Lung microvascular endothelial cell (primary cell): ENCODE measurements at regions not wholly inside any gene's neighbourhood (a gene's known extent, or its start where the extent isn't known, plus 50 kb on each side); places are given as distances from the start of the nearest gene placed in this dataset.
A peak's percentile ranks its signal among the peaks of the same experiment; 100 is the strongest.

ENCODE experiments used
- DNase-seq, 2 donors: peaks; one replicate each; pipeline versions ENCODE4 v3.0.0 to v3.0.0-alpha.2; 2010; ENCODE audit warnings: low read depth in 2 of 2

DNA sequence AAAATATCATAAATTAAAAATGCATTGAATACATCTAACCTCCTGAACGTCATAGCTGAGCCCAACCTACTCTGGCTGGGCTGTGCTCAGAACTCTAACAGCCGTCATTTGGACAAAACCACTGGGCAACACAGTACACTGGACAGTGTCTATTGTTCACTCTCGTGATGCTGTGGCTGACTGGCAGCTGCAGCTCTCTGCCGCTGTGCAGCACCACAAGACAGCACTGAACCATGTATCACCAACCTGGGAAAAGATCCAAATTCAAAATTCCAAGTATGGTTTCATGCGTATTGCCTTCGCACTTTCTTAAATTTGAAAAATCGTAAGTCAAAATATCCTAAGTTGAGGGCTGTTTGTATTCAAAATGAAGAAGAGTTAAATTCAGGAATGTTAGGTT lies 145.1 kb upstream of the CNTN4 start:
- no peak for DNase-seq

GRCh38 chr3:1954632-1955031 lies 144.0 kb upstream of the CNTN4 start:
- no peak for DNase-seq

DNA sequence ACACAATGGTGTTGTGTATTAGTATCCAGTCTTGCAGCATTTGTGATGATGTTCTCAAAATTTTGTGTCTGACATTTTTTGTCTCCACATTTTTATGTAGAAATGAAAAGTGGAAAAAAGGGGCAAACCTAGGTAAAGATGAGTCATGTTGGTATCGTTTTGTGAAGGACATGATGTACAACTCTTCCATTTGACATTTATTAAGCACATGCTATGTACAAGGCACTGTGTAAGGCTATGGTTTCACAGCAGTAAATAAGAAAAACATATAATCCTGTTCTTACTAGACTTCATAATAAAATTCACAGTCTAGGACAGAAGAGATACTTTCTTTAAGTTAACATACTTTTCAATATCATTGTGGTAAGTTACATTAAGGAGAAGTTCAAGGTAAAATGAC lies 143.5 kb upstream of the CNTN4 start:
- DNase-seq, result no peak

DNA sequence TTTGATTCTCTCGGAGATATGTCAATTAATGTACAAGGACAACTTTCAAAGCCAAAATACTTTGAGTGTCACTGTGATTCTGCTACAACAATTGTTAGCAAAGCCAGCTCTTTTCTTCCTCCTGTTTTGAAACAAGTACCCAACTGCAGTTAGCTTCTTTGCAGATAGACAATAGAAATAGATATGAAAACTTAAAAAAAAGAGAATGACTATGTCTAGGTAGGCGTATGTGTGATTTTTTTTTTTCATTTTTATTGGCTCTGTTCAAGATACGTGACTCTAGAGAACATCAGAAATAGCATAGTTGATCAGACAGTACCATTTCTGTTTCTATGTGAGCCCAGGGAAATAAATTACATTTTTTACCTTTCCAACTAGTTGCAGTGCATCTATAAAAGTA lies 142.9 kb upstream of the CNTN4 start:
- no peak for DNase-seq

DNA sequence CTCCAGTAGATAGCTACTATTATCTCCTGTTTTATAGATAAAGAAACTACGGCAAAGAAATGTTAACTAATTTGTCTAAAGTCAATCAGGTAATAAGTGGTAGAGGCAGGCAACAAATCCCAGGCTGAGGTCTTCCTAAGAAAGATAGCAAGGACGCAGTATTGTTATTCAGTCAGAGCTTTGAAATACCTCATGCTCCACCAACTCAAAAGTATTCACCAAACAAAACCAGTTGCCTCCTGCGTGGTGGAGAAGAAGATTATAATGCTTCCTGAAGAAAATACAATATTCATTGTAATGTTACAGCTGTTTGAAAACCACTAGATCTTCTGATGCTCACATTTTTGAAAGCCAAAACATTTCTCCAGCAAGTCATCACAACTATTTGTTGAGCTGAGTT lies 138.2 kb upstream of the CNTN4 start:
- DNase-seq, result no peak

GRCh38 chr3:1962396-1963088 lies 136.1 kb upstream of the CNTN4 start:
- DNase-seq, result no peak

DNA sequence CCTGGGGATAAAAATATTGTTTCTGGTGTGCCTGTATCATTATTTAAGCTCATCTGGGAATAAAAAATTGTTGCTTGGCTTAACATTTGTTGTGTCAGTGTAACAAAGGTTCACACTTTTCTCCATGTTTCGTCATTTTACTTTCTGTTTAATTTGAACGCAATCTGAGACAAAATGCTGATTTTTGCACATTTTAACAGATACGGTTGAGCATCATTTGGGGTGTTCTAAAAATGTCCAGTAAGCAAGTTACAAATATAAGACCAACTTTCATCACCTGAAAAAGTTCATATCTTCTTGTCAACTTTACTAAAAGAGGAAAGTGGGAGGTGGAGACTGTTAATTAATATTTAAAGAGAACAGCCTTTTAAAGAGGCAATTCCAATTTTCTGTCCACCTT lies 134.8 kb upstream of the CNTN4 start:
- DNase-seq, result no peak

DNA sequence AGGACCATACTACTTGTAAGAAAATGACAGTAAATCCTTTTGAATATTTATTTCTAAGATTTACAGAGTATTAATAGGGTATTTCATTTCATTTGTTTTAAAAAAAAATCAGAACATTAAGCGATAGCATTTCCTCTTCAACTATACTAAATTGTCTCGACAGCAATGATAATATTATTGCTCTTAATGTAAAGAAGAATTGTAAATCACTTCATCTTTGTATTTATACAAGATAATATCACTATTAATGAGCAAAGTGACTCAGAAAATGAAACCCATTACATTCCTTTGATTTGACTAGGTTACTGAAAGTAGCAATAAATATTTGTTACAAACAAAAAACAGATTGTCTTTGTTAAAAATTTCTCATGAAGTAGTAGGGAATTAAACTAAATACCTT lies 131.1 kb upstream of the CNTN4 start:
- DNase-seq, result no peak

DNA sequence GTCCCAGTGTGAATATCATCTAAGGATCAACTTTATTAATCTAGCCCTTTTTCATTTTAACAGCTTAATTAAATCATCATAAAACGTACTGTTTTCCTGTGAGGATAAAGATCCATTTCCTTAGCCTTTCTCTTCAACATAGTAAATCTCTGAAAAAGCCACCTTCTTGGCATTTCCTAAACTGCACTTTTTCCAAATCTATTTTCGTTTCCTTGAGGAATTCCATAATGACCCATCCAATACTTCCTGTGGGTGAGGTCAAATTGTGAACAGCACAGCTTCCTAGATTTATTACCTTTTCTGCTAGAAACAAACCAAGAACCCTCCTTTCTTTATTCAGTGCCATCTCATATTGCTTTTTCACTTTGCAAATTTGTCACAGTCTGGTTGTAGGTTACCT lies 129.4 kb upstream of the CNTN4 start:
- no peak for DNase-seq

GRCh38 chr3:1971780-1972179 lies 126.9 kb upstream of the CNTN4 start:
- peak in 1 of 2 donors; percentile 79 for DNase-seq

GRCh38 chr3:1979961-1980615 lies 118.6 kb upstream of the CNTN4 start:
- no peak for DNase-seq

GRCh38 chr3:1987980-1988379 lies 110.7 kb upstream of the CNTN4 start:
- peak in 1 of 2 donors; percentile 57 for DNase-seq

GRCh38 chr3:1998739-1999138 lies 99.9 kb upstream of the CNTN4 start:
- no peak for DNase-seq

DNA sequence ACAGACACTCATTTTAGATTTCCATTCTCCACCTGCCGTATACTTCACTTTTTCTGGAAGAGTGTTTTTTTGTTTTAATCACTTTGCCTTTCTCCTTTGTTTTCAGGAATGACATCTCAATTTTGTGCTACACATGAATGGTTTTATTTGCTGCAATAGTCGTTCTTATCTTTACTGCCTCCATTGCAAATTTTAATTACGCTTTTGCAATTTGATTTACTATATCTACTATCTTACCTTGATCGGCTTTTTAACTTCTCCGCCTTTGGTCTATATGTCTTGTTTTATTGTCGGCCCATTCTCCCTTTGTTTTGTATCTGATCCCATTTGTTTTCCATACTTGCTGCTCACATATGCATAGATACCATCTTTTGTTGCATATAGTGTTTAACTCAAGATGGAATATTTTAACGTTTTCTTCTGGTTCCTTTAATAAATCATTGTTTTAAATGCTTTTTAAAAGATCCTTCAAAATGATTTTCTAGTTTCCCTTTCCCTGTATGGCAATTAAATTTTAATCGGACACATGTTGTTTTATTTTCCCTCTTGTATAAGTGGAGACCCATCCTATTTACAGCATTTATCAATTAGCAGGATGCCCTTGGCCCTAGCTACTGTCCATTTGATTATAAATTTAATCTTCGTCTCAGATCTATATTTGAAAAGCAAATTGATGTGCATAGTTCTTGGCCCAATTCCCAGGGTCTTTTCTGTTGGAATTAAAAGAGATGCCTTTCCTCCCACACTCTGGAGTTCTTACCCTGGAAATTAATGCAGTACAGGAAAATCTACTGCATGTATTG lies 97.2 kb upstream of the CNTN4 start:
- DNase-seq, result no peak

- DNase-seq, result no peak
Measured at GRCh38 chr3:2023959-2024358, 74.7 kb upstream of the CNTN4 start.

DNA sequence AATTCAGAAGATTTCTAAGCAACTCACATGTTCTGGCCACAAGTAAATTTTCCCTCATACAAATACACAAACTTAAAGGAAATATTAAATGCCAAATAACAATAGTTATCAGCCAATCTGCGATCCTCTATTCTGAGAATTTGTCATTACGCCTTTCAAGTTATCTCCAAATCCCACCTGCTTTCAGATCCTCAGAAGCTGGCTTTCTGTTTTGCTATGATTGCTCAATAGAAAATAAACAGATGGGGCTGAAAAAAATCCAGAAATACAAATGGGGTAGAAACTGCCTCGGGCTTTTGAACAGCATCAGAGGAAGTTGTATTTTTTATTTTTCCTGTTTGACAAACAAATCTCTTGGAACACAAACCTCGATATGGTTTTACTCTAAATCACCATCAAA lies 74.0 kb upstream of the CNTN4 start:
- no peak for DNase-seq

DNA sequence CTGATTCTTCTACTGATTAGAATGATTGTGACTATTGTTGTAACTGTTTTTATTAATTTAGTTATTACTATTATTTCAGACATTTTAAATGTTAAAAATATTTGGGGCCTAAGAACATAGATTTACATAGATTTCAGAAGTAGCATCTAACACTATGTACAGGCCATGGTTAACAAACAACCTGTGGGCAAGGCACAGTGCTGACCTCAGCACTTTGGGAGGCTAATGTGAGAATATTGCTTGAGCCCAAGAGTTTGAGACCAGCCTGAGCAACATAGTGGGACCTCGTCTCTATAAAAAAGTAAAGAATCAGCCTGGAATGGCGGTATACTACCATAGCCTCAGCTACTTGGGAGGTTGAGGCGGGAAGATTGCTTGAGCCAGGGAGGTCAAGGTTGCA lies 69.1 kb upstream of the CNTN4 start:
- no peak for DNase-seq

- no peak for DNase-seq
Measured at GRCh38 chr3:2036076-2036475, 62.6 kb upstream of the CNTN4 start.

- no peak for DNase-seq
Measured at GRCh38 chr3:2041931-2042330, 56.7 kb upstream of the CNTN4 start.
